GM23248 (cell line): ENCODE measurements at regions not wholly inside any gene's neighbourhood (a gene's known extent, or its start where the extent isn't known, plus 50 kb on each side); places are given as distances from the start of the nearest gene placed in this dataset.

Experiments used
- EZH2 ChIP-seq: fragments of 200-600 bp; sonication (generic); IDR thresholded peaks from 2 replicates; pipeline ENCODE4 v1.6.1; 2018; ENCODE audit warnings: antibody characterized with exemption, mild to moderate bottlenecking; ENCODE audit not compliant: insufficient read depth, poor library complexity, severe bottlenecking
- EZH2phosphoT487 ChIP-seq: fragments of 200-600 bp; sonication (generic); IDR thresholded peaks from 2 replicates; pipeline ENCODE4 v1.6.1; 2018; ENCODE audit warnings: antibody characterized with exemption, moderate library complexity, mild to moderate bottlenecking, low read depth; ENCODE audit not compliant: insufficient read depth

DNA sequence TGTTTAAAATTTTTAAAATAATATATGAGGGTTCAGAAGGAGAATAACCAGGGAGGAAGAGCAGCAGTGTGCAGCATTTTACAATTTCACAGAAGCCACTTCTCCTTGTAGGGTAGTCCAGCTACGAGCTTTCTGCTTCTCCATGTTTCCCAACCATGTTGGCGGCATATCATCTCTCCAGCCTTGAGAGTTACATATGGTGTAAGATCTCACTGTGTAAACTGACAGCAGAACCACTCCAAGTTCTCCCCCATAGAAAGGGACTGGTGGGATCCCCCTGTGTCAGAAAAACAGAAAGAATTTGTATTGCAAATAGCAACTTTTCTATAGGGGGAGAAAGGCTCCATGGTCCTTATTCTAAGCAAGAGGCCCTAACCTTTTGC is 266.8 kb upstream of the ACVR2A start:
- TF ChIP-seq EZH2 = no peak
- no peak for TF ChIP-seq EZH2phosphoT487
